ENCODE measurements at regions not wholly inside any gene's neighbourhood (a gene's known extent, or its start where the extent isn't known, plus 50 kb on each side); places are given as distances from the start of the nearest gene placed in this dataset.

DNA sequence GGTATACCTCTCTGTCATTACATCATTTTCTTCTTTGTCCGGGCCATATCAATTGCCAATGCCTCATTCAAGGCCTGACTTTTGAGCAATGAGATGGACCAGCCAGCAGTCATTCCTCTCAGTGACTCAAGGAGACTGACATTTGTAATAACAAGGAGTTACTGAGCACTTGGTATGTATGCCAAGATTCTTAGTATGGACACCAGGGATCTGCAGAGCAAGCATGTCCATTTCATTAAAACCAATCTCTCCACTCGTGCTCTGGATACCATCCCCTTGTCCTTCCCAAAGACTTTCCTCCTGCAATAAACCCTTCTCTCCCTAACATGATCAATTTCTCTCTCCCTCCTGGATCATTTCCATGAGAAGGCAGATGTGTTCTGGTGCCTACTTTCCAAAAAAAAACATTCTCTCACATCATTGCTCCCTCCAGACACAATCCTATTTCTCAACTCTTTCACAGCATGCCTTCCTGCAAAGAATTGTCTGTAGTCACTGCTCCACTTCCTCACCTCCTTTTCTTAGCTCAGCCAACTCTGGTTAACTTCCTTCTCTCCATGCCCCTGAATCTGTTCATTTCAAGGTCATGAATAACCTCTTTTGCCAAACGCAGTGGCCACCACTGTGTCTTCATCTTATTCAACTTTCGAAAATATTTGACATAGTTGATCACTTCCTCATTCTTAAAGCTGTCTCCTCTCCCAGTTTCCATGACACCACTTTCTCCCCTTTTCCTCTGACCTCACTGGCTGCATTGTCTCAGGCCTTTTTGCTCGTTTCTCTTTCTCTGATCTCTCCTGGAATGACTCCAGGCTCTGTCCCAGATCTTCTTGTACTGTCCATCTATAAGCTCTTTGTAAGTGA, 102.8 kb upstream of the CYP1B1 start:
- Histone ChIP-seq H3K27ac (ENCODE audit: low read depth, low read length) (no peak overlapping the region), H3K9ac (ENCODE audit: low read length) (no peak overlapping the region), H3K4me1 (ENCODE audit: control insufficient read depth, insufficient read depth, low read length) (peaks cover 18% of the 10 kb centered on the region), H3K36me3 (ENCODE audit: control insufficient read depth, insufficient read depth, low read length) (no peaks in the 10 kb centered on the region), H3K27me3 (ENCODE audit: control insufficient read depth, insufficient read depth, low read length) (no peaks in the 10 kb centered on the region), H3K4me3 (ENCODE audit: low read length) (no peak overlapping the region)

DNA sequence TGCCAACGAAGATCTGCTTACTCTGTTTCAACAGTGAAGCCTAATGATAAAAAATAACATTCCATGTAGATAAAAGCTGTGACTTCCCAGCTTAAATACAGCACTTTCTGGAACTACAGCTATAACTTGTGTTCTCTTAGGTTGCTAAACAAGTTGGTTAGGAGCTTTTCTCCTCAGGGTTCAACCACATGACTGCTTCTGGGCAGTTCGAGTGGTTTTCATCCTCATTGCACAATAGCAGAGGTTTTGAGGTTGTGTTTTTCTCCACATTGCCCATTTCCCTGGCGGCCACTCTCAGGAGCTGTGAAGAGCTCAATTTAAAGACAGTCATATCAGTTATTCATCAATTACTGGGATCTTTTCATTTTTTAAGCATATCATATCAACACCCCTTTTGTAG, 102.2 kb upstream of the CYP1B1 start:
- Histone ChIP-seq H3K36me3 (ENCODE audit: control insufficient read depth, insufficient read depth, low read length) (no peaks in the 10 kb centered on the region), H3K9ac (ENCODE audit: low read length) (no peak overlapping the region), H3K4me3 (ENCODE audit: low read length) (no peak overlapping the region), H3K27ac (ENCODE audit: low read depth, low read length) (no peak overlapping the region), H3K4me1 (ENCODE audit: control insufficient read depth, insufficient read depth, low read length) (peaks cover 18% of the 10 kb centered on the region), H3K27me3 (ENCODE audit: control insufficient read depth, insufficient read depth, low read length) (no peaks in the 10 kb centered on the region)

DNA sequence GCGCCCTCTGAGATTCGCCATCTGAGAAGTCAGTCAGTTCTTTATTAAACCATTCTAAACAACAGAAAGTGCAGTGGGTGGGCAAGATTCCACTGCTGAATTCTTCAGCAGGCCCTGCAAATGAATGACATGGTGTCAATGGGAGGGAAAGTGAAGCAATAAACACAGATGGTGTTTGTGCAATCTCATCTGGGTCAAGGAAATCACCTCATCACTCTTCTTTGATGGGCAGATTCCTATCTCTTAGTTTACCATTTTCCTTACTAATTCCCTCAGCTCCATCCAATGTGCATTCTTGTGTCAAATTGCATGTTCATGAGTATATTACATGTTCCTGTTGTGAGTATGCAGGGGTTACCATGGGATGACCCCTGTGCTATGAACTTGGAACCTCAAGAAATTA, 100.7 kb upstream of the CYP1B1 start:
- Histone ChIP-seq H3K27ac (ENCODE audit: low read depth, low read length) (no peak overlapping the region), H3K4me3 (ENCODE audit: low read length) (no peak overlapping the region), H3K9ac (ENCODE audit: low read length) (no peak overlapping the region), H3K27me3 (ENCODE audit: control insufficient read depth, insufficient read depth, low read length) (no peaks in the 10 kb centered on the region), H3K36me3 (ENCODE audit: control insufficient read depth, insufficient read depth, low read length) (no peaks in the 10 kb centered on the region), H3K4me1 (ENCODE audit: control insufficient read depth, insufficient read depth, low read length) (peaks cover 4% of the 10 kb centered on the region)

DNA sequence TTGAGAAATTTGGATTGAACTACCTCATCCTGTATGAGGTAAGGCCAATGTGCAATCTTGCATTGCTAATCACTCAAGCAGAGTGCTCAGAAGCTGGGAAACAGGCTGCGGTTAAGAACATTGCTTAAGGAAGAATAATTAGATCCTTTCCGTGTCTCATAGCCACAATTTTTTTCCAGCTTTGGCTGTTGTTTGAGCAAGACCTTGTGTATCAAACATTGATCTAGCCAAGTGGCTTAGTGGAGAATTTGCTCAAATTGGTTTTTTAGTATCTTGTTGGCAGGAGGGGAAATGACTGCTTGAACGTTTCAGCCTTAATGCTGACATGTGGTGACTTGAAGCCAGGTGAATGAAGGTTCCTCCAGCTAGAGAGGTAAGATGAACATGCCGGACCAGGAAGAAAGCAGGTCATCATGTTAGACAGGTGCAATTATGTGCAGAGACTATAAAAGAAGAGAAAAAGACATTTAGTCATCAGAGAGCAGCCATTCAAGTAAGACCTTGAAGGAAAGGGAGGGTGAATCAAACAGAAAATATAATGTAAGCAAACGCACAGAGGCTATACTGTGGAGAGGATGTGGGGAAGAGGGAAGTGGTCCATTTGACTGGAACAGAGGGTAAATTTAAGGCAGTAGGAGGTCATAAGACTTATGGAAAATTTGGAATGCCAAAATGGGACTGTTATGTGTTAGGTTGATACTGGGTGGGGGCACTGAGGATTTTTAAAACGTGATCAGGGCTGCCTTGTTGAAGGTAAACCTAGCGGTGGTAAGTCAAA, 98.9 kb upstream of the CYP1B1 start:
- no peak overlapping the region for H3K9ac ChIP-seq (ENCODE audit: low read length)
- H3K27ac ChIP-seq (ENCODE audit: low read depth, low read length), result no peak overlapping the region
- no peaks in the 10 kb centered on the region for H3K36me3 ChIP-seq (ENCODE audit: control insufficient read depth, insufficient read depth, low read length)
- no peaks in the 10 kb centered on the region for H3K27me3 ChIP-seq (ENCODE audit: control insufficient read depth, insufficient read depth, low read length)
- H3K4me3 ChIP-seq (ENCODE audit: low read length), result no peak overlapping the region
- no peaks in the 10 kb centered on the region for H3K4me1 ChIP-seq (ENCODE audit: control insufficient read depth, insufficient read depth, low read length)

DNA sequence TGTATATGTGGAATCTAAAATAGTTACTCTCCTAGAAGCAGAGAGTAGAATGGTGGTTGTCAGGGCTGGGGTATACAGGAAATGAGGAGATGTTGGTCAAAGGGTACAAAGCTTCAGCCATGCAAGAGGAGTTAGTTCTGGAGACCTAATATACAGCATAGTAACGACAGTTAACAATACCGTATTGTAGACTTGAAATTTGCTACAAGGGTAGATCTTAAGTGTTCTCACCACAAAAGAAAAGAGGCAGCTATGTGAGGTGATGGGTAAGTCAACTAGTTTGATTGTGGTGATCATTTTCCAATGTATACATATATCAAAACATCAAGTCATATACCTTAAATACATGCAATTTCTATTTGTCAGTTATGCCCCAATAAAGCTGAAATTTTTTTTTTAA, 98.2 kb upstream of the CYP1B1 start:
- H3K27ac ChIP-seq (ENCODE audit: low read depth, low read length), result no peak overlapping the region

DNA sequence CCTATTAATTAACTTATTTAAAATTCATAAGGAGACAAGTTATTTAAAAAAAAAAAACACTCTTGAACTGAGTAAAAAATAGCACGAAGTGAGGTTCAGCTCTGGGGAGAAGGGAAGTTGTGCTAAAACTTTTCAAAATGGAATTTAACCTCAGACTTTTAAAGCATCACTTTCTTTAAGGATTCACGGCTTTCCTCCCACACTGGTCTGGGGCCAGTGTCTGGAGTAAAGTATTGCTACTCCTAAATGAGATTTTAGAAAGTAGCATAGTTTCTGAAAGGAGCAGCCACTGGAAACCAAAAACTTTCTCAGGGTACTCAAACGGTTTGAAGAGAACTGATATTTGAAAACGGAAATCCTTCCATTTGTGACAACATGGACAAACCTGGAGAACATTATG, 97.7 kb upstream of the CYP1B1 start:
- H3K27ac ChIP-seq (ENCODE audit: low read depth, low read length), result no peak overlapping the region

More for the DNA sequence above, 98.2 kb upstream of the CYP1B1 start:
- Histone ChIP-seq H3K36me3 (ENCODE audit: control insufficient read depth, insufficient read depth, low read length) (no peaks in the 10 kb centered on the region), H3K4me3 (ENCODE audit: low read length) (no peak overlapping the region), H3K27me3 (ENCODE audit: control insufficient read depth, insufficient read depth, low read length) (no peaks in the 10 kb centered on the region), H3K9ac (ENCODE audit: low read length) (no peak overlapping the region), H3K4me1 (ENCODE audit: control insufficient read depth, insufficient read depth, low read length) (no peaks in the 10 kb centered on the region)

DNA sequence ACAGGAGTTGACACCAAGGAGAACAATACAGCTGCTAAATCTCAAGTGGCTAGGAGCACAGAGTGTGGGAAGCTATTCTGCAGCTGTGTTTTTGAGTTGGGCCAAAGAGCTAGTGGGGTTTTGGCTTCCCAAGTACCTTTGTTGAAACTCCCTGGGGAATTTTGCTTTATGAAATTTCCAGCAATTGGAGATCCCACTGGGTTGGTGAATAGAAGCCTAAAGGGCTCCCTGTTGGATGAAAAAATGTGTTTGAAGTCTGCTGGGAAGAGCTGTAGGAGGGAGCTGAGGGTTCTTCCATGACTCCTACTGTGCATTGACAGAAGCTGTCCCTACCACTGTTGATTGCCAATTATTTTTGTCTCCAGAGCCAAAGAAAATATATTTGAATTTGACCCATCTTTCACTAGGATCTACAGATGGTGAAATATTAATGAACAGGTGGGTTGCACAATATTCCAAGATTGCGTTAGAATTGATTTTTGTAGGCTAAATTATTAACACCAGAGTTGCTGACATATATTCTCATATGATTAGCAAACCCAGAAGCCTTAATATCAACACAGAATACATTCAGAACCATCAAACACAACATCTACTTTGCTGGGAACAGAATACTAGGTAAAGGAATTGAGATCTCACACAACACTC, 95.4 kb upstream of the CYP1B1 start:
- no peaks in the 10 kb centered on the region for H3K4me1 ChIP-seq (ENCODE audit: control insufficient read depth, insufficient read depth, low read length)
- no peak overlapping the region for H3K4me3 ChIP-seq (ENCODE audit: low read length)
- no peaks in the 10 kb centered on the region for H3K27me3 ChIP-seq (ENCODE audit: control insufficient read depth, insufficient read depth, low read length)
- no peak overlapping the region for H3K27ac ChIP-seq (ENCODE audit: low read depth, low read length)
- H3K36me3 ChIP-seq (ENCODE audit: control insufficient read depth, insufficient read depth, low read length), result no peaks in the 10 kb centered on the region
- no peak overlapping the region for H3K9ac ChIP-seq (ENCODE audit: low read length)

More for the DNA sequence above, 97.7 kb upstream of the CYP1B1 start:
- Histone ChIP-seq H3K27me3 (ENCODE audit: control insufficient read depth, insufficient read depth, low read length) (no peaks in the 10 kb centered on the region), H3K4me1 (ENCODE audit: control insufficient read depth, insufficient read depth, low read length) (no peaks in the 10 kb centered on the region), H3K36me3 (ENCODE audit: control insufficient read depth, insufficient read depth, low read length) (no peaks in the 10 kb centered on the region), H3K9ac (ENCODE audit: low read length) (no peak overlapping the region), H3K4me3 (ENCODE audit: low read length) (no peak overlapping the region)

DNA sequence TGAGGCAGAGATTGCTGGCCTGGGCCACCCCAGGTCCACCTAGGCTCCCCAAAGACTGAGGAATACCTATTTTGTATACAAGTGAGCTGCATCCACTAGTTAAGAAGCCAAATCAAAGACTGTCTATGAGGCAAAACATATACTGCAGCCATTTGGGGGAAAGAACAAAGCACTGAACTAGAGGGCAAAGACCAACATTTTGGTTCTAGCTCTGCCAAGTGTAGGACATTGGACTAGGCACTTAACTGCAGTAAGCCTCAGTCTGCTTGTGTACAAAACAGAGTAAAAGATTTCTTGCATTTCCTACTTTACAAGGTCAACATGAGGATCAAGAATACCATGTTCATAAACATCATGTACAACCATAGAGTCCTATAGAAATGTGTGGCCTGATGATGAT, 94.8 kb upstream of the CYP1B1 start:
- Histone ChIP-seq H3K9ac (ENCODE audit: low read length) (no peak overlapping the region), H3K4me1 (ENCODE audit: control insufficient read depth, insufficient read depth, low read length) (no peaks in the 10 kb centered on the region), H3K4me3 (ENCODE audit: low read length) (no peak overlapping the region), H3K36me3 (ENCODE audit: control insufficient read depth, insufficient read depth, low read length) (no peaks in the 10 kb centered on the region), H3K27me3 (ENCODE audit: control insufficient read depth, insufficient read depth, low read length) (no peaks in the 10 kb centered on the region), H3K27ac (ENCODE audit: low read depth, low read length) (no peak overlapping the region)

DNA sequence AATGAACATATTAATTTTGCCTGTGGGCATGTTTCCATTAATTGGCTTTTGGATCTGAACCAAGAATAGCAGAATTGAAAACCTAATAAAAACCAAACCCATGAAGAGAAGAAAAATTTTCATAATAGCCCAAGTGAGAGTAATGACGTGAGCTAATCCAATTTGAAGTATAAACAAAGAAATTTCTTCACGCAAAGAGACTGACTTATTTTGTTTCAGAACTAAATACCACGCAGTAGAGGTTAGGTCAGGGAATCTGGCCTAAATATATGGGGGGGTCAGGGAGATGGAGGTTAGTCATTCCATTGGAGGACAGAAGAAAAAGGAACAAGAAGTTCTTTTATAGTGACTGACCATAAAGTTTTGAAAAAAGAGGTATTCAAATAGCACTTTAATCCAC, 94.1 kb upstream of the CYP1B1 start:
- Histone ChIP-seq H3K27ac (ENCODE audit: low read depth, low read length) (no peak overlapping the region), H3K4me1 (ENCODE audit: control insufficient read depth, insufficient read depth, low read length) (no peaks in the 10 kb centered on the region), H3K27me3 (ENCODE audit: control insufficient read depth, insufficient read depth, low read length) (no peaks in the 10 kb centered on the region), H3K36me3 (ENCODE audit: control insufficient read depth, insufficient read depth, low read length) (no peaks in the 10 kb centered on the region), H3K4me3 (ENCODE audit: low read length) (no peak overlapping the region), H3K9ac (ENCODE audit: low read length) (no peak overlapping the region)

DNA sequence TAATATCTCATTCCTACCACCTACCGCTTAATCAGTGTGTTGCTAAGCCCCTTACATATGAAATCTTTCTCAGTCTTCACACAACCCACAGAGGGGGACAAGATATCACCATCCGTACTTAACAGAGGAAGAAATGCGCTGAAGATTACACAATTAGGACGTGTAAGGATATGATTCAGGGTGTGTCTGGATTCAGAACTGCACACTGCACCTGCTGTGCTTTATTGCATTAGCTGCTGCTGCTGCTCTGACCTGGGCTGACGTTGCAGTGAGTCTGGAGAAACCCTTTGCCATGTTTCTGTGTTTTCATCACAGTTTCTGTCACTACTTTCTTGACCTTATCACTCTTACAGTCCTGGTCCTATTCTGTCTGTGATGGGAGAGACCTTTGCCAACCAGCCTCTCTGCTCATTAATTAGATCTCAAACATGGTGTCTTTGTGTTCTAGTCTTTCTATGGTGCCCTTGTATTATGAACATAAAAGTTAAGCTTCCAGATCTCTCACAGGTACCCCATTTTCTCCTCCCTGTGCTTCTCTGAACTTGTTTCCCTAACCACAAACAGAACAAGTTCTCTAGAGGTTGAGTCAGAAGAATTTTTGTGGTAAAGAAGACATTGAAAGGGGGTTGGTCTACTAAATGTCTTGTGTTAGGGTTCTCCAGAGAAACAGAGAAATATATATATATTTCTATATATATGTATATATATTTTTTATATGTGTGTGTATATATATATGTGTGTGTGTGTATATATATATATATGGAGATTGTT, 92.9 kb upstream of the CYP1B1 start:
- H3K4me3 ChIP-seq (ENCODE audit: low read length), result no peak overlapping the region
- no peaks in the 10 kb centered on the region for H3K36me3 ChIP-seq (ENCODE audit: control insufficient read depth, insufficient read depth, low read length)
- H3K27me3 ChIP-seq (ENCODE audit: control insufficient read depth, insufficient read depth, low read length), result no peaks in the 10 kb centered on the region
- no peak overlapping the region for H3K27ac ChIP-seq (ENCODE audit: low read depth, low read length)
- H3K4me1 ChIP-seq (ENCODE audit: control insufficient read depth, insufficient read depth, low read length), result no peaks in the 10 kb centered on the region
- no peak overlapping the region for H3K9ac ChIP-seq (ENCODE audit: low read length)

DNA sequence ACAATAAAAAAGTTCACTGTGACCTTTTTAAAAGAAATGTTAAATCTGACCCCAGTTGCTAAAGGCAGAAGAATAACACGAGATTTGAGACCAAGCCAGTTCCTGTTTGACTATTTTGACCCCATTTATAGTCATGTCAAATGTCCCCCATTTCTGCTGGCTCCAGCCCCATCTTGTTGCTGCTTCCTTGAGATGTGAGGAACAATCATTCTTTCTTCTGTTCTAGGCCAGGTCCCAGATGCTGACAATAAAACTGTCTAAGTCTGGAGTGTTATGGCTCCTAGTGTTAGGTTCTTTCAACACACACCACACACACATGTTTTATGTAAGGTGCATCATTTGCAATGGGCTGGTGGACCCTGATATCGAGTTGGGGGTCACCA, 92.0 kb upstream of the CYP1B1 start:
- Histone ChIP-seq H3K36me3 (ENCODE audit: control insufficient read depth, insufficient read depth, low read length) (no peaks in the 10 kb centered on the region), H3K4me3 (ENCODE audit: low read length) (no peak overlapping the region), H3K27me3 (ENCODE audit: control insufficient read depth, insufficient read depth, low read length) (no peaks in the 10 kb centered on the region), H3K9ac (ENCODE audit: low read length) (no peak overlapping the region), H3K27ac (ENCODE audit: low read depth, low read length) (no peak overlapping the region), H3K4me1 (ENCODE audit: control insufficient read depth, insufficient read depth, low read length) (no peaks in the 10 kb centered on the region)

DNA sequence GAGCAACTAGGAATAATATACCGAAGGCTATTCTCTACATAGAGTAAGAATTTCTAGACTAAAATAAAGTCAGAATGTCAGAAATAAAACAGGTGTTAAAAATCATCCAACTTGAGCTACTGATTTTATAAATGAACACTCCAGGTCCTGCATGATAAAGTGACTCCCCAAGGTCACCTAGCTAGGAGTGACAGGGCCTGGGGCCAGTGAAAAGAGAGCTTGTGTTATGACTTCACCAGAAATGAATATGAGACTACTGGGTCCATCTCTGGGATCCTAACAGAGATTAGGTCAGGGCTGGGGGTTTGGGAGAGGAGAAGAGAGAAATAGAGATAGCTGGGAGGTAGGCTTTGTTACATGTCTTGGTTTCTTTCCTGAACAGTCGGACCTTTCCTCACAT, 89.7 kb upstream of the CYP1B1 start:
- Histone ChIP-seq H3K4me3 (ENCODE audit: low read length) (no peak overlapping the region), H3K27me3 (ENCODE audit: control insufficient read depth, insufficient read depth, low read length) (no peaks in the 10 kb centered on the region), H3K36me3 (ENCODE audit: control insufficient read depth, insufficient read depth, low read length) (no peaks in the 10 kb centered on the region), H3K4me1 (ENCODE audit: control insufficient read depth, insufficient read depth, low read length) (no peaks in the 10 kb centered on the region), H3K9ac (ENCODE audit: low read length) (no peak overlapping the region), H3K27ac (ENCODE audit: low read depth, low read length) (no peak overlapping the region)

All from rectal smooth muscle tissue (tissue), 1 donor.